KOPT-K1 (cell line): ENCODE measurements at regions not wholly inside any gene's neighbourhood (a gene's known extent, or its start where the extent isn't known, plus 50 kb on each side); places are given as distances from the start of the nearest gene placed in this dataset.

ENCODE experiments used
- H3K27ac ChIP-seq: fragments of 200-600 bp; sonication (generic); 2 replicates; pipeline ENCODE4 v1.5.1; 2016; ENCODE audit warnings: antibody characterized with exemption, mild to moderate bottlenecking, low read depth, low read length; ENCODE audit not compliant: poor library complexity, severe bottlenecking
- H3K36me3 ChIP-seq: fragments of 200-600 bp; sonication (generic); 2 replicates; pipeline ENCODE4 v1.5.1; 2017; ENCODE audit warnings: antibody characterized with exemption, mild to moderate bottlenecking, low read length, moderate library complexity; ENCODE audit not compliant: insufficient read depth
- H3K9me3 ChIP-seq: fragments of 200-600 bp; sonication (generic); 2 replicates; pipeline ENCODE4 v1.5.1; 2017; ENCODE audit warnings: antibody characterized with exemption, low read length, mild to moderate bottlenecking; ENCODE audit not compliant: insufficient read depth, poor library complexity, severe bottlenecking

- H3K9me3 ChIP-seq = no peaks in the 10 kb centered on the region
- no peaks in the 10 kb centered on the region for H3K36me3 ChIP-seq
These were observed 66.8 kb upstream of the NKX1-1 start for GRCh38 chr4:1472911-1473518.

DNA sequence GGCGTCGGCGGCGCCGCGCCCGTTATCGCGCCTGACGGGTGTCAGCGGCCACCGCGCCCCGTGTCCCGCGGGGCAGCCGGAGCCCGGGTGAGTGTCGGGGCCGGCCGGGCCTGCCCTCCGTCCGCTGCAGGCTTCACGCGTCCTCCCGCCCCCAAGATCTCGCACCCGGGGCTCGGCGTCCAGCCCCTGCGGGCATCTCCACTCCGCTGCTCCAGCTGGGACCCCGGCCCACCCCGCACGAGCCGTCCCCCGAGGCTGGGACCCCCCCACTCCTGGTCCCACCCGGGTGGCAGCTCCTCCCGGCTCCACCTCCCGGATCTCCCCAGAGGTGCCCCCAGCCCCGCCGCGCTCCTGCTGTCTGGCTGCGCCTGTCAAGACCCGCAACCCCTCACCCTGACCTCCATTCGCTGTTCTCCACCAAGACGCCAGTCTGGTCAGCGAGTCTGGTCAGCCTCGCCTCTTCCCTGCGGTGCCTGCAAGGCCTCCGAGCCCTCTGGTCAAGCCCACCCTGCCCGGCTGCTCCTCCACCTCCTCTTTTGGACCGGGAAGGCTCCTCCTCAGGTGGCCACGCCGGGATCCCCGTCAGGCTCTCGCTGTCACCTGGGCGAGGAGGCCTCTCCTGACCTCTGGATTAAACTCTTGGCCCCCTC is 66.0 kb upstream of the NKX1-1 start:
- H3K36me3 ChIP-seq = no peaks in the 10 kb centered on the region

More at GRCh38 chr4:1472911-1473518, 66.8 kb upstream of the NKX1-1 start:
- H3K27ac ChIP-seq = no peak overlapping the region

GRCh38 chr4:1471443-1472147 is 65.4 kb upstream of the NKX1-1 start:
- no peak overlapping the region for H3K27ac ChIP-seq
- no peaks in the 10 kb centered on the region for H3K9me3 ChIP-seq
- no peaks in the 10 kb centered on the region for H3K36me3 ChIP-seq

More for the DNA sequence above, 66.0 kb upstream of the NKX1-1 start:
- Histone ChIP-seq H3K9me3 (no peaks in the 10 kb centered on the region), H3K27ac (no peak overlapping the region)

DNA sequence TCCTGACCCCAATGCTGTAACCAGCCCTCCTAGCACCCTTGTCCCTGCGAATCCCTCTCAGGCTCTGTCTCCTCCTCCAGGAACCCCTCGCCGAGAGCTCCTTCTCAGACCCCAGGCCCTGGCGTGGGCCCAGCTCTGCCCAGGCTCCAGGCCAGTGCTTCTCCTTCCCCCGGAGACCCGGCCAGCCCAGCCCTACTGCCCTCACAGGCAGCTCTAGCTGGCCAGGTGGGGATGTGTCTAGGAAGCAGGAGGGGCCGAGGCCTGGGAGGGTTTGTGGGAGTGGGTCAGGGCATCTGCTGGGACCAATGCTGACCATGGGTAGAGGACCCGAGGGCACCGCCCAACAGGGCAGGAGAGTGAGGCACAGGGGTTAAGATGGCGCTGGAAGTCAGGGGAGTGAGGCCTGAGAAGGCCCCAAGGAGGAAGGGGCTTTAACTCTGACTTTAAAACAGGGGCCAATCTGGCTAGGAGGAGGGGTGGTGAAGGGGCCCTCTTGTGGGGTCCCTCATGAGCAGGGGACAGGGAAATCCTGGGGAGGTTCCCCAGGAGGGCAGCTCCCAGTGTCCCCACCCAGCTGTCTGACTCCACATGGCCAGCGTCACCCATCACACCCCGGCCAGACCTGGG is 64.7 kb upstream of the NKX1-1 start:
- Histone ChIP-seq H3K36me3 (no peaks in the 10 kb centered on the region), H3K9me3 (no peaks in the 10 kb centered on the region), H3K27ac (no peak overlapping the region)

DNA sequence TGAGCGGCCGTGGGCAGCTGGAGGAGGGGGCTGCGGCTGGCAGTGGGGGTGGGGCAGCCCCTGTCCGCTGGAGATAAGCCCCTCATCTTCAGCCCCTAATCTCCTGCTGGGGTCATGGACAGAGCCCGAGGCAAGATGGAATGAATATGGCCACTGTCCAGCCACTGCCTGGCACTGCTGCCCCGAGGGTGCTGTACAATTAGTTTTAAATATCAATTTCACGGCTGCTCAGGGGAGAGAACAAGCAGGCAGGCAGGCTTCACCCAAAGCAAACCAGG is 64.1 kb upstream of the NKX1-1 start:
- Histone ChIP-seq H3K9me3 (no peaks in the 10 kb centered on the region), H3K36me3 (no peaks in the 10 kb centered on the region), H3K27ac (no peak overlapping the region)

- no peaks in the 10 kb centered on the region for H3K9me3 ChIP-seq
- H3K36me3 ChIP-seq = no peaks in the 10 kb centered on the region
- no peak overlapping the region for H3K27ac ChIP-seq
These were observed 63.6 kb upstream of the NKX1-1 start for GRCh38 chr4:1469607-1470392.

GRCh38 chr4:1469043-1469442 is 62.8 kb upstream of the NKX1-1 start:
- no peaks in the 10 kb centered on the region for H3K36me3 ChIP-seq
- H3K27ac ChIP-seq = no peak overlapping the region
- H3K9me3 ChIP-seq = no peaks in the 10 kb centered on the region

GRCh38 chr4:1467581-1468458 is 61.6 kb upstream of the NKX1-1 start:
- Histone ChIP-seq H3K36me3 (no peaks in the 10 kb centered on the region), H3K9me3 (no peaks in the 10 kb centered on the region), H3K27ac (no peak overlapping the region)

GRCh38 chr4:1466863-1467165 is 60.6 kb upstream of the NKX1-1 start:
- no peak overlapping the region for H3K27ac ChIP-seq
- H3K9me3 ChIP-seq = no peaks in the 10 kb centered on the region
- no peaks in the 10 kb centered on the region for H3K36me3 ChIP-seq

GRCh38 chr4:1466034-1466862 is 60.0 kb upstream of the NKX1-1 start:
- H3K9me3 ChIP-seq = no peaks in the 10 kb centered on the region
- H3K36me3 ChIP-seq = no peaks in the 10 kb centered on the region
- H3K27ac ChIP-seq = no peak overlapping the region

DNA sequence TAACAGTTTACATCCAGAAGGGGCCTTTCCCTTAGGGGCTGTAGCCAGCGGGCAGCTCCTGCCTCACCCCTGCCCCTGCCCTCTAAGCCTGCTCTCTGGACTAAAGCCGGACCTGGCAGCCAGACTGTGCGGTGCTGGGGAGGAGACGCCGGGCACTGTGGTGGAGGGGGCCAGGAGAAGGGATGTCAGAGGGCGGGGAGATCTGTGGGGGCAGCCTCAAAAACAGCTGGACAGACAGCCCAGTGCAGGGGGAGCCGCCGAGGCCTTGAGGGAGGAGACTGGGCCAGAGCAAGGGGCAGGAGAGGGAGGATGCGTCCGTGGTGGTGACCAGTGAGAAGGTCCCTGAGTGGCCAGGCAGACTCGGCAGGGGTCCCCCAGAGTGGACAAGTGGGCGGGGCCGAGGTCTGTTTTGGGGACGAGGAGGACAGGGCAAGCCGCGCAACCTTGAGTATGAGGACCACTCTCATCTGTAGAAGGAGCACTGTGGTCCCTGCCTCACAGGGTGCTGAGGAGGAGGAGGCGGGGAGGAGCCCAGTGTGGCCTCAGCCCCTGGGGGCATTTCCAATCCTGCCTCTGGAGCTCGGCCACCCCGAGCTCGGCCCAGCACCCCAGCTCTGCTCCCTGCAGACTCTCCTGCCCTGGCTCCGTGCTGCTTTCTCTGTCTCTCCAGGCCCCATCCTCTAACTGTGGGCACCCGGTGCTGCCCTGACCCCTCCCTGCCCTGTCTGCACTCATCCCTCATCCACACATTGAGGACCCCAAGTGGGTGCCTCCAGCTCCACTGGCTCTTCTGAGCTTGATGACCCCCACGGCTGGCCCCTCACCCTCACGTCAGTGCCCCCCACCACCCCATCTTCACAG is 59.2 kb upstream of the NKX1-1 start:
- H3K9me3 ChIP-seq = no peaks in the 10 kb centered on the region
- H3K36me3 ChIP-seq = no peaks in the 10 kb centered on the region
- H3K27ac ChIP-seq = no peak overlapping the region

DNA sequence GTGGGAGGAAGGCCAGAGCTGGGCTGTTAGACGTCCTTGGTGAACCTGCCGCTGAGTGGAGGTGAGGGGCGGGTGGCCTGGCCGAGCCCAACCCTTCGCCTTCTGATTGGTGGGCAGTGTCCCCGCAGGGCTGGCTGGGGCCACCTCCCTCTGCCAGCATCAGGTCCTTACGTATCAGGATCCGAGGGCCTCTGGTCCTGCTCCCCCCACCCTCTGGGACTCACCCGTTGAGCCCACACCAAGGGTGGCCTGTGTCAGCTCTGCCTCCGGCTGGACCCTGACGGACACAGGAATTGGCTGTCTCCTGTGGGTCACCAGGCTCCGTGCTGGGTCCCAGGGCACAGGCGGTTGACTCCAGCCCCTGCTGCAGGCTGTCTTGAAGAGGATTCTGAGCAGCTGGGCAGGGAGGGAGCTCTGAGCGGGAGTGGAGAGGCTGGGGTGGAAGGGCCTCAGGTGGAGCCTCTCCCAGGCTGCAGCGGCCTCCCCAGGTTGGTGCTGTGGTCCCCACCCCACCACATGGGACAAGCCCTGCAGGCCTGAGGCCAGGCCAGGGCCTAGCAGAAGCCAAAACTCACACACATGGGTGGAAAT is 58.4 kb upstream of the NKX1-1 start:
- Histone ChIP-seq H3K9me3 (no peaks in the 10 kb centered on the region), H3K36me3 (no peaks in the 10 kb centered on the region), H3K27ac (no peak overlapping the region)
